Mucosa of stomach (tissue), 1 donor: ENCODE measurements at regions not wholly inside any gene's neighbourhood (a gene's known extent, or its start where the extent isn't known, plus 50 kb on each side); places are given as distances from the start of the nearest gene placed in this dataset.
"Not testable (repeated sequence)": the region's sequence is repeated elsewhere in the genome, so short reads cannot be mapped to it uniquely, and the experiment has no call there.

ENCODE experiments used
- H3K27me3 ChIP-seq: one replicate; pipeline ENCODE4 v1.7.0; 2013; ENCODE audit warnings: mild to moderate bottlenecking, low read length; ENCODE audit not compliant: control insufficient read depth, insufficient read depth
- H3K36me3 ChIP-seq: one replicate; pipeline ENCODE4 v1.7.0; 2013; ENCODE audit warnings: low read length; ENCODE audit not compliant: control insufficient read depth, insufficient read depth
- H3K4me1 ChIP-seq: one replicate; pipeline ENCODE4 v1.7.0; 2013; ENCODE audit warnings: mild to moderate bottlenecking, low read length; ENCODE audit not compliant: control insufficient read depth, insufficient read depth
- H3K4me3 ChIP-seq: one replicate; pipeline ENCODE4 v1.7.0; 2013; ENCODE audit warnings: low read length
- H3K9ac ChIP-seq: one replicate; pipeline ENCODE4 v1.7.0; 2013; ENCODE audit warnings: mild to moderate bottlenecking, low read length, moderate library complexity
- H3K9me3 ChIP-seq: one replicate; pipeline ENCODE4 v1.7.0; 2013; ENCODE audit warnings: mild to moderate bottlenecking, low read length, moderate library complexity; ENCODE audit not compliant: control insufficient read depth
- donor health status: Pancreatic carcinoma.

- Histone ChIP-seq H3K9ac (no peak overlapping the region), H3K36me3 (no peaks in the 10 kb centered on the region), H3K4me1 (no peaks in the 10 kb centered on the region), H3K27me3 (peaks cover 6% of the 10 kb centered on the region), H3K9me3 (no peaks in the 10 kb centered on the region), H3K4me3 (no peak overlapping the region)
Observed at GRCh38 chr20:30484009-30484748, 773.3 kb upstream of the DEFB115 start.

GRCh38 chr20:30484749-30485070 lies 772.8 kb upstream of the DEFB115 start:
- Histone ChIP-seq H3K4me1 (no peaks in the 10 kb centered on the region), H3K27me3 (peaks cover 6% of the 10 kb centered on the region), H3K9me3 (no peaks in the 10 kb centered on the region), H3K36me3 (no peaks in the 10 kb centered on the region), H3K4me3 (no peak overlapping the region), H3K9ac (no peak overlapping the region)

- Histone ChIP-seq H3K27me3 (peaks cover 6% of the 10 kb centered on the region), H3K36me3 (no peaks in the 10 kb centered on the region), H3K9me3 (no peaks in the 10 kb centered on the region), H3K4me1 (no peaks in the 10 kb centered on the region), H3K9ac (no peak overlapping the region), H3K4me3 (no peak overlapping the region)
Observed at GRCh38 chr20:30485331-30486102, 771.9 kb upstream of the DEFB115 start.

GRCh38 chr20:30486103-30486478 lies 771.4 kb upstream of the DEFB115 start:
- Histone ChIP-seq H3K9ac (no peak overlapping the region), H3K9me3 (no peaks in the 10 kb centered on the region), H3K27me3 (peaks cover 6% of the 10 kb centered on the region), H3K36me3 (no peaks in the 10 kb centered on the region), H3K4me1 (no peaks in the 10 kb centered on the region), H3K4me3 (no peak overlapping the region)

- not testable (repeated sequence) for H3K36me3 ChIP-seq, H3K4me3 ChIP-seq, H3K4me1 ChIP-seq, H3K27me3 ChIP-seq, H3K9me3 ChIP-seq, H3K9ac ChIP-seq
Observed at GRCh38 chr20:30487461-30487860, 770.0 kb upstream of the DEFB115 start.

GRCh38 chr20:30487947-30488926 lies 769.2 kb upstream of the DEFB115 start:
- no peaks in the 10 kb centered on the region for H3K36me3 ChIP-seq
- H3K4me3 ChIP-seq: no peak overlapping the region
- H3K4me1 ChIP-seq: no peaks in the 10 kb centered on the region
- H3K27me3 ChIP-seq: peaks cover 6% of the 10 kb centered on the region
- no peak overlapping the region for H3K9ac ChIP-seq
- no peaks in the 10 kb centered on the region for H3K9me3 ChIP-seq

- Histone ChIP-seq H3K27me3 (peaks cover 6% of the 10 kb centered on the region), H3K4me1 (no peaks in the 10 kb centered on the region), H3K9me3 (no peaks in the 10 kb centered on the region), H3K4me3 (no peak overlapping the region), H3K36me3 (no peaks in the 10 kb centered on the region), H3K9ac (no peak overlapping the region)
Observed at GRCh38 chr20:30488941-30489613, 768.4 kb upstream of the DEFB115 start.

GRCh38 chr20:30489614-30490003 lies 767.9 kb upstream of the DEFB115 start:
- H3K9ac ChIP-seq: no peak overlapping the region
- H3K36me3 ChIP-seq: no peaks in the 10 kb centered on the region
- H3K4me3 ChIP-seq: no peak overlapping the region
- H3K4me1 ChIP-seq: no peaks in the 10 kb centered on the region
- H3K27me3 ChIP-seq: peaks cover 6% of the 10 kb centered on the region
- H3K9me3 ChIP-seq: no peaks in the 10 kb centered on the region

GRCh38 chr20:30491016-30491415 lies 766.4 kb upstream of the DEFB115 start:
- Histone ChIP-seq H3K9me3 (no peaks in the 10 kb centered on the region), H3K36me3 (no peaks in the 10 kb centered on the region), H3K27me3 (peaks cover 6% of the 10 kb centered on the region), H3K9ac (no peak overlapping the region), H3K4me1 (no peaks in the 10 kb centered on the region), H3K4me3 (no peak overlapping the region)

GRCh38 chr20:30496656-30497055 lies 760.8 kb upstream of the DEFB115 start:
- H3K9me3 ChIP-seq, H3K4me1 ChIP-seq, H3K27me3 ChIP-seq, H3K9ac ChIP-seq, H3K36me3 ChIP-seq, H3K4me3 ChIP-seq: not testable (repeated sequence)

- H3K36me3 ChIP-seq, H3K4me3 ChIP-seq, H3K27me3 ChIP-seq: not testable (repeated sequence)
Observed at GRCh38 chr20:30497191-30497590, 760.3 kb upstream of the DEFB115 start.

More at GRCh38 chr20:30497191-30497590, 760.3 kb upstream of the DEFB115 start:
- not testable (repeated sequence) for H3K9ac ChIP-seq, H3K9me3 ChIP-seq, H3K4me1 ChIP-seq
